ENCODE measurements at regions not wholly inside any gene's neighbourhood (a gene's known extent, or its start where the extent isn't known, plus 50 kb on each side); places are given as distances from the start of the nearest gene placed in this dataset.

DNA sequence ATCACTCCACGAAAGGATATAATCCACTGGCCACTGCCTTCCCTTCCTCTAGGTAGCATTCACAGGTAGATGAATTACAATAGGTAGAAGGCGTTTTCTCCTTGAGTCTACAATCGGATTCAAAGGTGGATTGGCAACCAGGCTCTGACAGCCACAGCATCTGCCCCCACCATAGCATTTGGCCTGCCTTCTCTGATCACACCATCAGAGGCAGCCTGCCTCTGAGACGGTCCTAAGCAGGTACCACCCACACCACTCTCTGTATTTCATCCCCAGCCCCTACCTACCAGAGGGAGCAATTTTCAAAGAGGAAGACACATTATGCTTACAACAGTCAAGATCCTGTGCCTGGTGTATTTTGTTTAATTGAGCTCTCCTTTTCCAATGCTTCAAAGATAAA lies 210.5 kb upstream of the SPTLC3 start:
- TF ChIP-seq CTCF (conservative IDR thresholded peaks at IDR 0.05; ENCODE audit: low read depth, low read length): no peak
- no peak for TF ChIP-seq EZH2 (IDR thresholded peaks at IDR 0.05; ENCODE audit: low read length, unreplicated experiment)
- TF ChIP-seq EZH2phosphoT487 (IDR thresholded peaks at IDR 0.05; ENCODE audit: borderline replicate concordance, low read length): no peak

All from PC-3 (cell line).